ENCODE measurements at regions not wholly inside any gene's neighbourhood (a gene's known extent, or its start where the extent isn't known, plus 50 kb on each side); places are given as distances from the start of the nearest gene placed in this dataset.

DNA sequence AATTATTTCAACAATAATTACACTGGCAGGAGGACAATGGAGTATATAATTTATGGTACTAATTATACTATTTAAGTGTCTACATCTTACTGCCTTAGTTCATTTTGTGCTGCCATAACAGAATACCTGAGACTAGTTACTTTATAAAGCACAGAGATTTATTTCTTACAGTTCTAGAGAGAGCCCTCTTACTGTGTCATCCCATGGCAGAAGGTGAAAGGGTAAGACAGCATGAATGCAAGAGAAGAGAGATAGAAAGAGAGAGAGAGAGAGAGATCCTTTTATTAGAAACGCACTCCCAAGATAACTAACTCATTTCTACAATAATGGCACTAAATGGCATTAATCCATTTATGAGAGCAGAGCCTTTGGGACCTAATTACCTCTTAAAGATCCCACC is 314.7 kb downstream of the EPM2A start:
- no TSS peak for BruUV-seq (replicated peaks)
- Histone ChIP-seq H3K36me3 (ENCODE audit: control insufficient read depth, insufficient read depth, low read length) (no peaks in the 10 kb centered on the region; the same call in 1 of the 2 replicates), H3K4me3 (ENCODE audit: low read depth in 2 of 2, low read length in 2 of 2) (no peak overlapping the region), H3K9me3 (ENCODE audit: control insufficient read depth, insufficient read depth, low read depth, low read length) (peaks cover 3% of the 10 kb centered on the region; the same call in 1 of the 2 replicates), H3K4me1 (ENCODE audit: control insufficient read depth, insufficient read depth, low read length) (no peaks in the 10 kb centered on the region), H3K27ac (ENCODE audit: low read length) (no peak overlapping the region), H3K27me3 (ENCODE audit: control insufficient read depth, insufficient read depth, low read length) (no peaks in the 10 kb centered on the region)
- DNase-seq (ENCODE audit: low read depth, low spot score) (no peak), ATAC-seq (no peak)
- in situ Hi-C loops (cut with HindIII; ENCODE audit: low pct_unique_long_range_greater_than_20kb, low sequenced_read_pairs) (no loop called here), intact Hi-C loops (cut with micrococcal nuclease; ENCODE audit: unreplicated experiment) (no loop called here)
- POLR2A ChIA-PET = no interaction called here
- CTCF ChIA-PET = no interaction called here
- no peak for TF ChIP-seq POLR2AphosphoS5 (IDR thresholded peaks at IDR 0.05; ENCODE audit: low read depth, low read length)
- no peak for TF ChIP-seq SIN3A (IDR thresholded peaks at IDR 0.05; ENCODE audit: borderline replicate concordance, insufficient read depth, low read depth, low read length)
- TF ChIP-seq, protein P1, sequence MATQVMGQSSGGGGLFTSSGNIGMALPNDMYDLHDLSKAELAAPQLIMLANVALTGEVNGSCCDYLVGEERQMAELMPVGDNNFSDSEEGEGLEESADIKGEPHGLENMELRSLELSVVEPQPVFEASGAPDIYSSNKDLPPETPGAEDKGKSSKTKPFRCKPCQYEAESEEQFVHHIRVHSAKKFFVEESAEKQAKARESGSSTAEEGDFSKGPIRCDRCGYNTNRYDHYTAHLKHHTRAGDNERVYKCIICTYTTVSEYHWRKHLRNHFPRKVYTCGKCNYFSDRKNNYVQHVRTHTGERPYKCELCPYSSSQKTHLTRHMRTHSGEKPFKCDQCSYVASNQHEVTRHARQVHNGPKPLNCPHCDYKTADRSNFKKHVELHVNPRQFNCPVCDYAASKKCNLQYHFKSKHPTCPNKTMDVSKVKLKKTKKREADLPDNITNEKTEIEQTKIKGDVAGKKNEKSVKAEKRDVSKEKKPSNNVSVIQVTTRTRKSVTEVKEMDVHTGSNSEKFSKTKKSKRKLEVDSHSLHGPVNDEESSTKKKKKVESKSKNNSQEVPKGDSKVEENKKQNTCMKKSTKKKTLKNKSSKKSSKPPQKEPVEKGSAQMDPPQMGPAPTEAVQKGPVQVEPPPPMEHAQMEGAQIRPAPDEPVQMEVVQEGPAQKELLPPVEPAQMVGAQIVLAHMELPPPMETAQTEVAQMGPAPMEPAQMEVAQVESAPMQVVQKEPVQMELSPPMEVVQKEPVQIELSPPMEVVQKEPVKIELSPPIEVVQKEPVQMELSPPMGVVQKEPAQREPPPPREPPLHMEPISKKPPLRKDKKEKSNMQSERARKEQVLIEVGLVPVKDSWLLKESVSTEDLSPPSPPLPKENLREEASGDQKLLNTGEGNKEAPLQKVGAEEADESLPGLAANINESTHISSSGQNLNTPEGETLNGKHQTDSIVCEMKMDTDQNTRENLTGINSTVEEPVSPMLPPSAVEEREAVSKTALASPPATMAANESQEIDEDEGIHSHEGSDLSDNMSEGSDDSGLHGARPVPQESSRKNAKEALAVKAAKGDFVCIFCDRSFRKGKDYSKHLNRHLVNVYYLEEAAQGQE (IDR thresholded peaks at IDR 0.05; ENCODE audit: insufficient read depth in 1 of 2, low read depth in 2 of 2, low read length in 1 of 2) = no peak
- no peak for TF ChIP-seq TCF7L2 (IDR thresholded peaks at IDR 0.05; ENCODE audit: low read depth, low read length)
- TF ChIP-seq, protein P2, sequence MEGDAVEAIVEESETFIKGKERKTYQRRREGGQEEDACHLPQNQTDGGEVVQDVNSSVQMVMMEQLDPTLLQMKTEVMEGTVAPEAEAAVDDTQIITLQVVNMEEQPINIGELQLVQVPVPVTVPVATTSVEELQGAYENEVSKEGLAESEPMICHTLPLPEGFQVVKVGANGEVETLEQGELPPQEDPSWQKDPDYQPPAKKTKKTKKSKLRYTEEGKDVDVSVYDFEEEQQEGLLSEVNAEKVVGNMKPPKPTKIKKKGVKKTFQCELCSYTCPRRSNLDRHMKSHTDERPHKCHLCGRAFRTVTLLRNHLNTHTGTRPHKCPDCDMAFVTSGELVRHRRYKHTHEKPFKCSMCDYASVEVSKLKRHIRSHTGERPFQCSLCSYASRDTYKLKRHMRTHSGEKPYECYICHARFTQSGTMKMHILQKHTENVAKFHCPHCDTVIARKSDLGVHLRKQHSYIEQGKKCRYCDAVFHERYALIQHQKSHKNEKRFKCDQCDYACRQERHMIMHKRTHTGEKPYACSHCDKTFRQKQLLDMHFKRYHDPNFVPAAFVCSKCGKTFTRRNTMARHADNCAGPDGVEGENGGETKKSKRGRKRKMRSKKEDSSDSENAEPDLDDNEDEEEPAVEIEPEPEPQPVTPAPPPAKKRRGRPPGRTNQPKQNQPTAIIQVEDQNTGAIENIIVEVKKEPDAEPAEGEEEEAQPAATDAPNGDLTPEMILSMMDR (IDR thresholded peaks at IDR 0.05) = no peak

DNA sequence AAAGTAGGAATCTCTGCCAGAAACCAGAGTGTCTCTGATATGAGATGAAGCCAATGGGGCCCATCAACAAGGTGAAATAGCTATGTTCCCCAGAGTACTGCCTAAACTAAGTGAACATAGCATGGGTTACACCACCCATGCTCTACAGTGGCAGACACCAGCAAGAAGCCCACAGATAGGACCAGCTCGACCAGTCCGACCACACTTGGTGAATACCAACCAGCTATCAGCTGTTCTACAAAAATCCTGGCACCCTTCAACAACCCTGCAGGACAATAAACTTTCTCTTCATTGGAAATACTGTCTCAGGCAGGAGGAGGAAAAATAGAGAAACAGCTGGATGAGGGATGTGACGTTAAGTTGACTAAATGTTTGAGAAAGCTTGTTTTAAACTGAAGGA is 311.4 kb downstream of the EPM2A start:
- in situ Hi-C loops (cut with HindIII; ENCODE audit: low pct_unique_long_range_greater_than_20kb, low sequenced_read_pairs) = no loop called here
- Histone ChIP-seq H3K27me3 (ENCODE audit: control insufficient read depth, insufficient read depth, low read length) (no peaks in the 10 kb centered on the region), H3K27ac (ENCODE audit: low read length) (no peak overlapping the region), H3K4me1 (ENCODE audit: control insufficient read depth, insufficient read depth, low read length) (no peaks in the 10 kb centered on the region), H3K4me3 (ENCODE audit: low read depth in 2 of 2, low read length in 2 of 2) (no peak overlapping the region), H3K9me3 (ENCODE audit: control insufficient read depth, insufficient read depth, low read depth, low read length) (peaks cover 3% of the 10 kb centered on the region; the same call in 1 of the 2 replicates), H3K36me3 (ENCODE audit: control insufficient read depth, insufficient read depth, low read length) (no peaks in the 10 kb centered on the region; the same call in 1 of the 2 replicates)
- no peak for ATAC-seq
- intact Hi-C loops (cut with micrococcal nuclease; ENCODE audit: unreplicated experiment) = no loop called here
- BruUV-seq (replicated peaks) = no TSS peak
- DNase-seq (ENCODE audit: low read depth, low spot score) = no peak
- POLR2A ChIA-PET = no interaction called here
- CTCF ChIA-PET = no interaction called here
- TF ChIP-seq, protein P1 (IDR thresholded peaks at IDR 0.05; ENCODE audit: insufficient read depth in 1 of 2, low read depth in 2 of 2, low read length in 1 of 2) = no peak
- no peak for TF ChIP-seq TCF7L2 (IDR thresholded peaks at IDR 0.05; ENCODE audit: low read depth, low read length)
- no peak for TF ChIP-seq POLR2AphosphoS5 (IDR thresholded peaks at IDR 0.05; ENCODE audit: low read depth, low read length)
- TF ChIP-seq, protein P2 (IDR thresholded peaks at IDR 0.05) = no peak
- no peak for TF ChIP-seq SIN3A (IDR thresholded peaks at IDR 0.05; ENCODE audit: borderline replicate concordance, insufficient read depth, low read depth, low read length)
